Smooth muscle cell (in vitro differentiated cells): ENCODE measurements at regions not wholly inside any gene's neighbourhood (a gene's known extent, or its start where the extent isn't known, plus 50 kb on each side); places are given as distances from the start of the nearest gene placed in this dataset.
"Not testable (repeated sequence)": the region's sequence is repeated elsewhere in the genome, so short reads cannot be mapped to it uniquely, and the experiment has no call there.

ENCODE experiments used
- DNase-seq: peaks from one replicate; lab custom pipeline; 2025; ENCODE audit not compliant: unreplicated experiment; lab: John Stamatoyannopoulos, UW
- H2AFZ ChIP-seq: fragments of 200-600 bp; sonication (generic); 2 replicates; pipeline ENCODE4 v1.6.0; 2016; ENCODE audit warnings: antibody characterized with exemption, low read depth, mild to moderate bottlenecking
- H3F3A ChIP-seq: fragments of 200-600 bp; sonication (generic); 2 replicates; pipeline ENCODE4 v1.6.0; 2017; ENCODE audit warnings: antibody characterized with exemption, low read depth
- H3K27ac ChIP-seq: fragments of 200-600 bp; sonication (generic); 2 replicates; pipeline ENCODE4 v1.5.1; 2016; ENCODE audit warnings: low read depth, mild to moderate bottlenecking
- H3K27me3 ChIP-seq: fragments of 200-600 bp; sonication (generic); 2 replicates; pipeline ENCODE4 v1.6.1; 2016; ENCODE audit warnings: low read depth, mild to moderate bottlenecking
- H3K36me3 ChIP-seq: fragments of 200-600 bp; sonication (generic); 2 replicates; pipeline ENCODE4 v1.5.1; 2016; ENCODE audit warnings: low read depth
- H3K4me1 ChIP-seq: fragments of 200-600 bp; sonication (generic); 2 replicates; pipeline ENCODE4 v1.5.1; 2016; ENCODE audit warnings: low read depth
- H3K4me2 ChIP-seq: fragments of 200-600 bp; sonication (generic); 2 replicates; pipeline ENCODE4 v1.6.0; 2016; ENCODE audit warnings: mild to moderate bottlenecking
- H3K4me3 ChIP-seq: fragments of 200-600 bp; sonication (generic); 2 replicates; pipeline ENCODE4 v1.5.1; 2016; ENCODE audit warnings: mild to moderate bottlenecking
- H3K79me2 ChIP-seq: fragments of 200-600 bp; sonication (generic); 2 replicates; pipeline ENCODE4 v1.6.0; 2016; ENCODE audit warnings: low read depth, mild to moderate bottlenecking
- H3K9ac ChIP-seq: fragments of 200-600 bp; sonication (generic); 2 replicates; pipeline ENCODE4 v1.6.0; 2016; ENCODE audit warnings: low read depth
- H3K9me3 ChIP-seq: fragments of 200-600 bp; sonication (generic); replicated peaks from 2 replicates; pipeline ENCODE4 v1.5.1; 2016; ENCODE audit warnings: low read depth
- H4K20me1 ChIP-seq: fragments of 200-600 bp; sonication (generic); 2 replicates; pipeline ENCODE4 v1.6.0; 2016; ENCODE audit warnings: low read depth
- WGBS: methylation state at CpG from one replicate; pipeline ENCODE4 v1.1.7; 2016; ENCODE audit warnings: low lambda C conversion rate; 5-methylcytosine and 5-hydroxymethylcytosine counted together
- TF ChIP-seq, protein P1 (sequence below): fragments of 200-600 bp; sonication (generic); IDR thresholded peaks from 2 replicates; pipeline ENCODE4 v1.5.1; 2017; ENCODE audit warnings: borderline replicate concordance, mild to moderate bottlenecking, antibody characterized with exemption; ENCODE audit not compliant: insufficient read depth, poor library complexity, severe bottlenecking

DNA sequence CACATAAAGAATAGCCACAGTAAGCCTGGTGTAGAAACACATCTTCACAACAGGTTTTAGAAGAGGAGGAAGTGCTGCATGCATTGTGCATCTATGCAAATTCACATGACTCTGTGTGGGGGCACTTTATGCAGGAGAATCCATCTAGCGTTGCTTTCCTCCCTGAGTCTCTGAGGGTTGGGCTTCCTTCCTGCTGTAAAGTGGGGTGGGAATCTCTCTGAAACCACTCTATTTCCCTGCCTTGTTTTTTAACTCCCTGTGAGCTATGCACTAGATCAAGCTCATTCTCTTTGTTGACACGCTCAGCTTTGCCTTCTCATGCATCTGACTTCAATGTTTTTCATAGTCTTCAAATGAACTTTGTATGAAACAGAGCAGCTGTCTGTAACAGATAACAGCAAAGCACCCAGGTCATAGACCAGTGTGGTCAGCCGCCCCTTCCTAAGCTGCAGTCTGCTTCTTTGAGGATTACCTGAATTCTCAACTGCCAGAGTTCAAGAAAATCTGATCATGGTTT lies 102.7 kb upstream of the DPH5 start:
- H3K27me3 ChIP-seq: no peaks in the 10 kb centered on the region
- H3K27ac ChIP-seq: no peak overlapping the region
- H3K4me2 ChIP-seq: no peak overlapping the region
- no peaks in the 10 kb centered on the region for H3K9me3 ChIP-seq
- WGBS: 23% methylated on average over 3 of the region's 3 CpGs
- no peak overlapping the region for H3K9ac ChIP-seq
- H4K20me1 ChIP-seq: no peaks in the 10 kb centered on the region
- H3K36me3 ChIP-seq: no peaks in the 10 kb centered on the region
- no peak overlapping the region for H3K4me3 ChIP-seq
- H2AFZ ChIP-seq: peak overlapping the region; percentile 47
- no peak for DNase-seq
- H3K4me1 ChIP-seq: peaks cover 3% of the 10 kb centered on the region
- no peaks in the 10 kb centered on the region for H3F3A ChIP-seq
- TF ChIP-seq, protein P1, sequence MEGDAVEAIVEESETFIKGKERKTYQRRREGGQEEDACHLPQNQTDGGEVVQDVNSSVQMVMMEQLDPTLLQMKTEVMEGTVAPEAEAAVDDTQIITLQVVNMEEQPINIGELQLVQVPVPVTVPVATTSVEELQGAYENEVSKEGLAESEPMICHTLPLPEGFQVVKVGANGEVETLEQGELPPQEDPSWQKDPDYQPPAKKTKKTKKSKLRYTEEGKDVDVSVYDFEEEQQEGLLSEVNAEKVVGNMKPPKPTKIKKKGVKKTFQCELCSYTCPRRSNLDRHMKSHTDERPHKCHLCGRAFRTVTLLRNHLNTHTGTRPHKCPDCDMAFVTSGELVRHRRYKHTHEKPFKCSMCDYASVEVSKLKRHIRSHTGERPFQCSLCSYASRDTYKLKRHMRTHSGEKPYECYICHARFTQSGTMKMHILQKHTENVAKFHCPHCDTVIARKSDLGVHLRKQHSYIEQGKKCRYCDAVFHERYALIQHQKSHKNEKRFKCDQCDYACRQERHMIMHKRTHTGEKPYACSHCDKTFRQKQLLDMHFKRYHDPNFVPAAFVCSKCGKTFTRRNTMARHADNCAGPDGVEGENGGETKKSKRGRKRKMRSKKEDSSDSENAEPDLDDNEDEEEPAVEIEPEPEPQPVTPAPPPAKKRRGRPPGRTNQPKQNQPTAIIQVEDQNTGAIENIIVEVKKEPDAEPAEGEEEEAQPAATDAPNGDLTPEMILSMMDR: no peak
- H3K79me2 ChIP-seq: no peaks in the 10 kb centered on the region

DNA sequence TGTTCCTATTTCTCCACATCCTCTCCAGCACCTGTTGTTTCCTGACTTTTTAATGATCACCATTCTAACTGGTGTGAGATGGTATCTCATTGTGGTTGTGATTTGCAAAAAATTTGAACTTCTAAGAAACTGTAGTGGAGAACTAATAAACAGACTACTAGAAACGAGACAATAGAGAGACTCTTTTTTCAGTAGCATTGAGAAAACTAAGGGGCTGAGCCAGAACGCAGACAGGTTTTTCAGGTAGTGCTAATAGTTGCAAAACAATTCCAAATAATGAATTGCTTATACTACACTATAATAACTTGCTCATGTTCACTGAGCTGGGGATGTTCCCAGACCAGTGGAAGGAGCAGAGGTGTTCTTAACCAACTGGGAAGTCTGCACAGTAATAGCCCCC lies 98.8 kb upstream of the DPH5 start:
- Histone ChIP-seq H3K79me2 (no peaks in the 10 kb centered on the region), H3F3A (no peaks in the 10 kb centered on the region), H3K4me2 (no peak overlapping the region), H2AFZ (no peak overlapping the region), H3K27ac (no peak overlapping the region), H3K9me3 (no peaks in the 10 kb centered on the region), H4K20me1 (no peaks in the 10 kb centered on the region), H3K9ac (no peak overlapping the region), H3K27me3 (no peaks in the 10 kb centered on the region), H3K4me3 (no peak overlapping the region), H3K36me3 (no peaks in the 10 kb centered on the region), H3K4me1 (peaks cover 3% of the 10 kb centered on the region)
- TF ChIP-seq, protein P1: no peak
- 65% methylated on average over 2 of the region's 2 CpGs for WGBS
- DNase-seq: no peak

DNA sequence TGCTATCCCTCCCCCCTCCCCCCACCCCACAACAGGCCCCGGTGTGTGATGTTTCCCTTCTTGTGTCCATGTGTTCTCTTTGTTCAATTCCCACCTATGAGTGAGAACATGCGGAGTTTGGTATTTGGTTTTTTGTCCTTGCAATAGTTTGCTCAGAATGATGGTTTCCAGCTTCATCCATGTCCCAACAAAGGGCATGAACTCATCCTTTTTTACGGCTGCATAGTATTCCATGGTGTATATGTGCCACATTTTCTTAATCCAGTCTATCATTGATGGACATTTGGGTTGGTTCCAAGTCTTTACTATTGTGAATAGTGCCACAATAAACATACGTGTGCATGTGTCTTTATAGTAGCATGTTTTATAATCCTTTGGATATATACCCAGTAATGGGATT lies 98.3 kb upstream of the DPH5 start:
- H3K79me2 ChIP-seq, H3K9me3 ChIP-seq, H3K27me3 ChIP-seq, H2AFZ ChIP-seq, H3K27ac ChIP-seq, H3K4me2 ChIP-seq, H3K36me3 ChIP-seq, H3K4me1 ChIP-seq, H3F3A ChIP-seq, H3K9ac ChIP-seq, H4K20me1 ChIP-seq, H3K4me3 ChIP-seq, DNase-seq: not testable (repeated sequence)
- 89% methylated on average over 4 of the region's 4 CpGs for WGBS

DNA sequence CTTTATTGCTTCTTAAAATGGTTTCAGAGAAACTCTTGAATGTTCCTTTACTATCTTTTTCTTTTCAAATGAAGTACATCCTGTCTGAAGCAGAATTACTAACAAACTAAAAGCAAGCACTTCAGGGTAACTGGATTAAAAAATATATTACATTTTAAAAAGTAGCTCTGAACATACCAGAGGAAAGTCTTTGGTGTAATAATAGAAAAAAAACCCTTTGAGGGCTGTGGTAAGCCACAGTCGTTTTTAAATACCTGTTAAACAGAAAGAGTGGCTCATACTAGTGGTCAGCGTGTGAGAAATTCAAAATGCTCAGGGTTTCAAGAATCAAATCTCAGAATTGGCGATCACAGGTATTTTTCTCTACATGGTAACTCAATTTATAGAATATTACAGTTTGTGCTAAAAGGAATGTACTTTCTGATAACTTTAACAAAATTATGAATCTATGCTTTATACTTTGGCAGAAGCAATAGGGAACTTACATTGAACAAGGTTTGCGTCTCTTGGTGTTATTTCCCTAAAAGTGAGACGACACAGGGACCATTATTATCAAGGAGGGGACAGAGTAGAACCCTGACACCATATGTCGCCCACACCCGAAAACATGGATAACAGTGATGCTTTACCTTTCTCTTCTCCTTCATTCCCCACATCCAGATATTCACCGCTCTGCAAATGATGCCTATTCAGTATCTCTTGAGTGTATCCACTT lies 97.0 kb upstream of the DPH5 start:
- no peak overlapping the region for H3K27ac ChIP-seq
- no peaks in the 10 kb centered on the region for H3K27me3 ChIP-seq
- no peaks in the 10 kb centered on the region for H3K36me3 ChIP-seq
- H3K9ac ChIP-seq: no peak overlapping the region
- H3K9me3 ChIP-seq: no peaks in the 10 kb centered on the region
- no peaks in the 10 kb centered on the region for H4K20me1 ChIP-seq
- no peak for DNase-seq
- TF ChIP-seq, protein P1: no peak
- no peaks in the 10 kb centered on the region for H3K79me2 ChIP-seq
- no peaks in the 10 kb centered on the region for H3K4me1 ChIP-seq
- H3F3A ChIP-seq: no peaks in the 10 kb centered on the region
- no peak overlapping the region for H2AFZ ChIP-seq
- H3K4me3 ChIP-seq: no peak overlapping the region
- 79% methylated on average over 8 of the region's 8 CpGs for WGBS
- H3K4me2 ChIP-seq: no peak overlapping the region
